ENCODE measurements at regions not wholly inside any gene's neighbourhood (a gene's known extent, or its start where the extent isn't known, plus 50 kb on each side); places are given as distances from the start of the nearest gene placed in this dataset.
"Not testable (repeated sequence)": the region's sequence is repeated elsewhere in the genome, so short reads cannot be mapped to it uniquely, and the experiment has no call there.

GRCh38 chr1:173270243-173270642 is 63.1 kb upstream of the TNFSF4 start:
- Histone ChIP-seq H3K27me3 (no peaks in the 10 kb centered on the region), H3K4me1 (no peaks in the 10 kb centered on the region), H3K4me3 (no peak overlapping the region), H3K36me3 (no peaks in the 10 kb centered on the region), H3K9me3 (no peaks in the 10 kb centered on the region), H3K27ac (no peak overlapping the region)
- intact Hi-C loops (cut with DNase I) = no loop called here
- no peak for DNase-seq
- no peak for TF ChIP-seq POLR2A (IDR thresholded peaks at IDR 0.05)
- no peak for TF ChIP-seq CTCF (IDR thresholded peaks at IDR 0.05)
- ATAC-seq = no peak
- WGBS, 4 donors = 78 to 89% (median 83%) methylated on average over 2 of the region's 2 CpGs

- ATAC-seq; H3K27ac ChIP-seq; intact Hi-C loops (cut with DNase I); H3K4me1 ChIP-seq; H3K4me3 ChIP-seq; H3K9me3 ChIP-seq; H3K36me3 ChIP-seq; H3K27me3 ChIP-seq; DNase-seq: not testable (repeated sequence)
- WGBS, 4 donors = 93 to 96% (median 95%) methylated on average over 1 of the region's 1 CpG
Observed at GRCh38 chr1:173271021-173271420, 63.9 kb upstream of the TNFSF4 start.

GRCh38 chr1:173275496-173275895 is 68.4 kb upstream of the TNFSF4 start:
- Histone ChIP-seq H3K36me3 (no peaks in the 10 kb centered on the region), H3K27ac (no peak overlapping the region), H3K27me3 (no peaks in the 10 kb centered on the region), H3K4me1 (no peaks in the 10 kb centered on the region), H3K4me3 (no peak overlapping the region), H3K9me3 (no peaks in the 10 kb centered on the region)
- ATAC-seq (no peak), DNase-seq (no peak)
- 40 to 56% (median 50%) methylated on average over 1 of the region's 1 CpG for WGBS, 4 donors
- no peak for TF ChIP-seq POLR2A (IDR thresholded peaks at IDR 0.05)
- no peak for TF ChIP-seq CTCF (IDR thresholded peaks at IDR 0.05)
- intact Hi-C loops (cut with DNase I) = no loop called here

- Histone ChIP-seq H3K27me3 (no peaks in the 10 kb centered on the region), H3K4me3 (no peak overlapping the region), H3K27ac (no peak overlapping the region), H3K9me3 (no peaks in the 10 kb centered on the region), H3K4me1 (no peaks in the 10 kb centered on the region), H3K36me3 (no peaks in the 10 kb centered on the region)
- TF ChIP-seq CTCF (IDR thresholded peaks at IDR 0.05) (no peak), POLR2A (IDR thresholded peaks at IDR 0.05) (no peak)
- ATAC-seq (no peak), DNase-seq (no peak)
- intact Hi-C loops (cut with DNase I) = no loop called here
- 86 to 95% (median 92%) methylated on average over 3 of the region's 3 CpGs for WGBS, 4 donors
Observed at GRCh38 chr1:173276922-173277800, 70.0 kb upstream of the TNFSF4 start.

Measured in heart left ventricle (tissue), 16 donors.